WTC11 (cell line): ENCODE measurements at regions not wholly inside any gene's neighbourhood (a gene's known extent, or its start where the extent isn't known, plus 50 kb on each side); places are given as distances from the start of the nearest gene placed in this dataset.

Source experiments
- ATAC-seq: fragments of 200-7000 bp; cut with Tn5 transposase; 2 replicates; pipeline ENCODE4 v1.10.0; 2021; ENCODE audit warnings: mild to moderate bottlenecking, moderate library complexity
- CTCF ChIA-PET: fragments of 300-600 bp; sonication (Branson Sonifier 250); formaldehyde crosslinking; loops from one replicate; lab custom pipeline; 2021; ENCODE audit warnings: antibody characterized with exemption; lab: Charles Lee
- POLR2A ChIA-PET: fragments of 350-600 bp; sonication (Branson Sonifier 250); formaldehyde crosslinking; loops from one replicate; lab custom pipeline; 2021; ENCODE audit warnings: antibody characterized with exemption; lab: Charles Lee
- DNase-seq: peaks from one replicate; pipeline ENCODE4 v3.0.0; 2021; ENCODE audit warnings: low spot score
- H3K27ac Mint-ChIP-seq: 2 replicates; pipeline ENCODE4 v1.8.0; 2021; ENCODE audit warnings: mixed read lengths
- H3K27me3 Mint-ChIP-seq: 2 replicates; pipeline ENCODE4 v1.8.0; 2021; ENCODE audit warnings: low read depth, mild to moderate bottlenecking, moderate library complexity, mixed read lengths
- H3K36me3 Mint-ChIP-seq: 2 replicates; pipeline ENCODE4 v1.8.0; 2021; ENCODE audit warnings: mixed read lengths
- H3K4me1 Mint-ChIP-seq: 2 replicates; pipeline ENCODE4 v1.8.0; 2022; ENCODE audit warnings: mixed read lengths
- H3K4me3 Mint-ChIP-seq: 2 replicates; pipeline ENCODE4 v1.8.0; 2021; ENCODE audit warnings: mild to moderate bottlenecking, moderate library complexity, mixed read lengths
- H3K9me3 Mint-ChIP-seq: 2 replicates; pipeline ENCODE4 v1.8.0; 2021; ENCODE audit warnings: mixed read lengths
- AR ChIP-seq: fragments of 250-450 bp; sonication (Bioruptor Pico); IDR thresholded peaks from 2 replicates; pipeline ENCODE4 v1.9.0; 2021; ENCODE audit warnings: mild to moderate bottlenecking
- CBFB ChIP-seq: sonication (generic); formaldehyde crosslinking; IDR thresholded peaks from 2 replicates; pipeline ENCODE4 v1.8.1; 2022; ENCODE audit warnings: mild to moderate bottlenecking, low read depth, missing genetic modification reagents
- CREM ChIP-seq: sonication (generic); formaldehyde crosslinking; IDR thresholded peaks from 2 replicates; pipeline ENCODE4 v1.8.1; 2022; ENCODE audit warnings: mild to moderate bottlenecking, missing genetic modification reagents, moderate library complexity
- E2F4 ChIP-seq: sonication (generic); formaldehyde crosslinking; IDR thresholded peaks from 2 replicates; pipeline ENCODE4 v1.8.1; 2022; ENCODE audit warnings: low read depth, mild to moderate bottlenecking, moderate library complexity, missing genetic modification reagents, borderline replicate concordance
- GABPB1 ChIP-seq: sonication (generic); formaldehyde crosslinking; IDR thresholded peaks from 2 replicates; pipeline ENCODE4 v1.8.1; 2023; ENCODE audit warnings: mild to moderate bottlenecking, missing genetic modification reagents
- KAT7 ChIP-seq: sonication (generic); formaldehyde crosslinking; IDR thresholded peaks from 2 replicates; pipeline ENCODE4 v1.8.1; 2023; ENCODE audit warnings: missing genetic modification reagents, mild to moderate bottlenecking, borderline replicate concordance
- MLX ChIP-seq: sonication (generic); formaldehyde crosslinking; IDR thresholded peaks from 2 replicates; pipeline ENCODE4 v1.8.1; 2023; ENCODE audit warnings: mild to moderate bottlenecking, missing genetic modification reagents, moderate library complexity
- NR1H2 ChIP-seq: sonication (generic); formaldehyde crosslinking; IDR thresholded peaks from 2 replicates; pipeline ENCODE4 v1.9.0; 2021; ENCODE audit warnings: mild to moderate bottlenecking, moderate library complexity, missing genetic modification reagents
- NR2C2 ChIP-seq: sonication (generic); formaldehyde crosslinking; IDR thresholded peaks from 2 replicates; pipeline ENCODE4 v1.8.0; 2022; ENCODE audit warnings: mild to moderate bottlenecking, missing genetic modification reagents
- OVOL2 ChIP-seq: fragments of 250-450 bp; sonication (Bioruptor Pico); IDR thresholded peaks from 2 replicates; pipeline ENCODE4 v1.9.0; 2021; ENCODE audit warnings: mild to moderate bottlenecking, borderline replicate concordance
- SP1 ChIP-seq: sonication (generic); formaldehyde crosslinking; conservative IDR thresholded peaks from 2 replicates; pipeline ENCODE4 v1.8.1; 2022; ENCODE audit warnings: missing genetic modification reagents
- STAT6 ChIP-seq: sonication (generic); formaldehyde crosslinking; conservative IDR thresholded peaks from 2 replicates; pipeline ENCODE4 v1.8.1; 2023; ENCODE audit warnings: mild to moderate bottlenecking, low read depth, missing genetic modification reagents, moderate library complexity
- TEAD1 ChIP-seq: sonication (generic); formaldehyde crosslinking; IDR thresholded peaks from 2 replicates; pipeline ENCODE4 v1.8.0; 2022; ENCODE audit warnings: mild to moderate bottlenecking, missing genetic modification reagents
- TEAD4 ChIP-seq: sonication (generic); formaldehyde crosslinking; IDR thresholded peaks from 2 replicates; pipeline ENCODE4 v1.8.0; 2022; ENCODE audit warnings: mild to moderate bottlenecking, missing genetic modification reagents
- TP53 ChIP-seq: sonication (generic); formaldehyde crosslinking; IDR thresholded peaks from 2 replicates; pipeline ENCODE4 v1.8.1; 2023; ENCODE audit warnings: mild to moderate bottlenecking, missing genetic modification reagents
- ZNF263 ChIP-seq: sonication (generic); formaldehyde crosslinking; IDR thresholded peaks from 2 replicates; pipeline ENCODE4 v1.8.1; 2022; ENCODE audit warnings: low read depth, mild to moderate bottlenecking, moderate library complexity, missing genetic modification reagents
- ZNF396 ChIP-seq: fragments of 250-450 bp; sonication (Bioruptor Pico); IDR thresholded peaks from 2 replicates; pipeline ENCODE4 v1.8.0; 2021; ENCODE audit warnings: mild to moderate bottlenecking, moderate library complexity, borderline replicate concordance
- ZNF671 ChIP-seq: fragments of 250-450 bp; sonication (Bioruptor Pico); IDR thresholded peaks from 2 replicates; pipeline ENCODE4 v1.8.0; 2021; ENCODE audit warnings: mild to moderate bottlenecking
- TF ChIP-seq, protein P1 (sequence below): sonication (generic); formaldehyde crosslinking; IDR thresholded peaks from 2 replicates; pipeline ENCODE4 v1.8.0; 2023; ENCODE audit warnings: mild to moderate bottlenecking, missing genetic modification reagents
- TF ChIP-seq, protein P2 (sequence below): fragments of 250-450 bp; sonication (Bioruptor Pico); IDR thresholded peaks from 2 replicates; pipeline ENCODE4 v2.1.2; 2022; ENCODE audit warnings: mild to moderate bottlenecking, moderate library complexity
- TF ChIP-seq, protein P3 (sequence below): sonication (generic); formaldehyde crosslinking; IDR thresholded peaks from 2 replicates; pipeline ENCODE4 v1.8.0; 2022; ENCODE audit warnings: mild to moderate bottlenecking, missing genetic modification reagents

DNA sequence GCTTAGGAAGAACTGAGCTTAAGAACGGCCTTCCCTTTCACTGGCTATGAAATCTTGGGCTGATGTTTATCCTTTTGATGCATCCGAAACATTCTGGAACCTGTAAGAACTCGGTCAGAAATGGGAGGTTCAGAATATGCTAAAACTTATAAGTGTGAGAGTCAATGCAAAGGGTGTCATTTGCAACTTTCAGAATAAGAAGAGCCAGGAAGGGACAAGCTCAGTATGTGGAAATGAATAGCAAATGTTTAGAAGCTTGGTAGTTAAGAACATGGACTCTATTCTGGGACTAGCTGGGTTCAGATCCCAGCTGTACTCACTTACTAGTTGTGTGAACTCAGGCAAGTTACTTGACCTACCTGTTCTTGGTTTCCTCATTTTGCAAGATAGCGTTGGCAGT is 234.1 kb downstream of the OMA1 start:
- ChIA-PET CTCF (interaction anchor here (0.8 kb wide), 1 partner anchor 62 kb away, joined by 3 read pairs; no protein-coding TSS in a partner anchor), POLR2A (no interaction called here)
- DNase-seq (no peak), ATAC-seq (no peak)
- H3K36me3 Mint-ChIP-seq, result no peaks in the 10 kb centered on the region
- no peak overlapping the region for H3K27ac Mint-ChIP-seq
- H3K4me3 Mint-ChIP-seq, result no peak overlapping the region
- no peaks in the 10 kb centered on the region for H3K9me3 Mint-ChIP-seq
- peaks cover 41% of the 10 kb centered on the region for H3K4me1 Mint-ChIP-seq
- H3K27me3 Mint-ChIP-seq, result no peaks in the 10 kb centered on the region
- TF ChIP-seq ZNF263 (CRISPR knock-in tag) (no peak), TEAD4 (CRISPR knock-in tag) (no peak)

- DNase-seq (no peak), ATAC-seq (no peak)
- POLR2A ChIA-PET, result no interaction called here
- CTCF ChIA-PET, result no interaction called here
- no peak for TF ChIP-seq CREM (CRISPR knock-in tag)
- TF ChIP-seq MLX, result no peak
- no peak for TF ChIP-seq SP1
- TF ChIP-seq NR2C2, result no peak
- TF ChIP-seq, protein P1, sequence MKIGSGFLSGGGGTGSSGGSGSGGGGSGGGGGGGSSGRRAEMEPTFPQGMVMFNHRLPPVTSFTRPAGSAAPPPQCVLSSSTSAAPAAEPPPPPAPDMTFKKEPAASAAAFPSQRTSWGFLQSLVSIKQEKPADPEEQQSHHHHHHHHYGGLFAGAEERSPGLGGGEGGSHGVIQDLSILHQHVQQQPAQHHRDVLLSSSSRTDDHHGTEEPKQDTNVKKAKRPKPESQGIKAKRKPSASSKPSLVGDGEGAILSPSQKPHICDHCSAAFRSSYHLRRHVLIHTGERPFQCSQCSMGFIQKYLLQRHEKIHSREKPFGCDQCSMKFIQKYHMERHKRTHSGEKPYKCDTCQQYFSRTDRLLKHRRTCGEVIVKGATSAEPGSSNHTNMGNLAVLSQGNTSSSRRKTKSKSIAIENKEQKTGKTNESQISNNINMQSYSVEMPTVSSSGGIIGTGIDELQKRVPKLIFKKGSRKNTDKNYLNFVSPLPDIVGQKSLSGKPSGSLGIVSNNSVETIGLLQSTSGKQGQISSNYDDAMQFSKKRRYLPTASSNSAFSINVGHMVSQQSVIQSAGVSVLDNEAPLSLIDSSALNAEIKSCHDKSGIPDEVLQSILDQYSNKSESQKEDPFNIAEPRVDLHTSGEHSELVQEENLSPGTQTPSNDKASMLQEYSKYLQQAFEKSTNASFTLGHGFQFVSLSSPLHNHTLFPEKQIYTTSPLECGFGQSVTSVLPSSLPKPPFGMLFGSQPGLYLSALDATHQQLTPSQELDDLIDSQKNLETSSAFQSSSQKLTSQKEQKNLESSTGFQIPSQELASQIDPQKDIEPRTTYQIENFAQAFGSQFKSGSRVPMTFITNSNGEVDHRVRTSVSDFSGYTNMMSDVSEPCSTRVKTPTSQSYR, result no peak
- TF ChIP-seq TP53 (CRISPR knock-in tag), result no peak
- TF ChIP-seq KAT7 (CRISPR knock-in tag), result no peak
- TF ChIP-seq, protein P2, sequence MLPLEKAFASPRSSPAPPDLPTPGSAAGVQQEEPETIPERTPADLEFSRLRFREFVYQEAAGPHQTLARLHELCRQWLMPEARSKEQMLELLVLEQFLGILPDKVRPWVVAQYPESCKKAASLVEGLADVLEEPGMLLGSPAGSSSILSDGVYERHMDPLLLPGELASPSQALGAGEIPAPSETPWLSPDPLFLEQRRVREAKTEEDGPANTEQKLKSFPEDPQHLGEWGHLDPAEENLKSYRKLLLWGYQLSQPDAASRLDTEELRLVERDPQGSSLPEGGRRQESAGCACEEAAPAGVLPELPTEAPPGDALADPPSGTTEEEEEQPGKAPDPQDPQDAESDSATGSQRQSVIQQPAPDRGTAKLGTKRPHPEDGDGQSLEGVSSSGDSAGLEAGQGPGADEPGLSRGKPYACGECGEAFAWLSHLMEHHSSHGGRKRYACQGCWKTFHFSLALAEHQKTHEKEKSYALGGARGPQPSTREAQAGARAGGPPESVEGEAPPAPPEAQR (CRISPR knock-in tag), result no peak
- TF ChIP-seq E2F4 (CRISPR knock-in tag), result no peak
- TF ChIP-seq, protein P3, sequence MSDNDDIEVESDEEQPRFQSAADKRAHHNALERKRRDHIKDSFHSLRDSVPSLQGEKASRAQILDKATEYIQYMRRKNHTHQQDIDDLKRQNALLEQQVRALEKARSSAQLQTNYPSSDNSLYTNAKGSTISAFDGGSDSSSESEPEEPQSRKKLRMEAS (CRISPR knock-in tag), result no peak
- no peak for TF ChIP-seq ZNF671 (CRISPR knock-in tag)
- no peak for TF ChIP-seq NR1H2 (CRISPR knock-in tag)
- TF ChIP-seq ZNF396 (CRISPR knock-in tag), result no peak
- TF ChIP-seq AR (CRISPR knock-in tag), result no peak
- TF ChIP-seq CBFB (CRISPR knock-in tag), result no peak
- TF ChIP-seq GABPB1 (CRISPR knock-in tag), result no peak
- no peak for TF ChIP-seq TEAD1 (CRISPR knock-in tag)
- TF ChIP-seq OVOL2 (CRISPR knock-in tag), result no peak
- no peak for TF ChIP-seq STAT6 (CRISPR knock-in tag)
- H3K4me3 Mint-ChIP-seq, result no peak overlapping the region
- no peak overlapping the region for H3K27ac Mint-ChIP-seq
- H3K36me3 Mint-ChIP-seq, result no peaks in the 10 kb centered on the region
- peaks cover 42% of the 10 kb centered on the region for H3K4me1 Mint-ChIP-seq
- no peaks in the 10 kb centered on the region for H3K9me3 Mint-ChIP-seq
- no peaks in the 10 kb centered on the region for H3K27me3 Mint-ChIP-seq
Measured at GRCh38 chr1:58310881-58311280, 235.6 kb downstream of the OMA1 start.
